GM21737 (cell line): ENCODE measurements at regions not wholly inside any gene's neighbourhood (a gene's known extent, or its start where the extent isn't known, plus 50 kb on each side); places are given as distances from the start of the nearest gene placed in this dataset.
"Not testable (repeated sequence)": the region's sequence is repeated elsewhere in the genome, so short reads cannot be mapped to it uniquely, and the experiment has no call there.

ENCODE experiments used
- ATAC-seq: cut with Tn5 transposase; IDR thresholded peaks from one replicate; pipeline ENCODE4 v1.9.1; 2021; ENCODE audit warnings: mild to moderate bottlenecking, moderate library complexity; ENCODE audit not compliant: unreplicated experiment

DNA sequence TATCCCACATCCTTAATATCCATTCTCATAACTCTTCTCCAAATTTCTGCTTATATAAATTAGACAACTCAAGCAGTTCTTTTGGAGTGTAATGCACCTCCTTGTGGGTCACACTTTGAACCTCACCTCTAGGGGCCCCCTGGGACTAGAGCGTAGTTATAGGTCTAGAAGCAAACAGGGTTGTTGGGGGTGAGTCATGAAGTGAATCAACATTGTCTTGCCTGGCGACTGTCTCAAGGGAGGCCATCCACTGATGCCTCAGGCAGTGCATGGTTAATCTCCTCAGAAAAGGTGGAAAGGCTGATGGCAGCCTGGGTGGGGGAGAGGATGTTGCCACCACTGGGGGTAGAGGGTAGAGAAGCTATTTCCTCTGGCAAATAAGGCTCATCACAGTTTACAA lies 129.1 kb downstream of the TNFRSF21 start:
- no peak for ATAC-seq

DNA sequence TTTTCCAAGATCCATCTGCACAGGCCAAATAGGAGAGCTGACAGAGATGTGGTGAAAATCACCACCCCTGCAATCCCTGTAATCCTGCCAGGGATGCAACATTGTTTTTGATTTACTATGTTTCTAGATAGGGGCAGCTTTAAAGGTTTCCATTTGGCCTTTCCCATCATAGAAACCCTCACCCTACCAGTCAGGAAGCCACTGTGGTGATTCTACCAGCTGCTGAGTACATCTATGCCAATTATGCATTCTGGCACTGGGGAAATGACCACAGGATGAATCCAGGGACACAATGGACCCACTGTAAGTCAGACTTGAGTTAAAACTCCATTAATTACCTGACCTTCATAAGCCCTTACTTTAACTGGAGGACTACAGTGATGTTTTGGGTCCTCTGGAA lies 130.4 kb downstream of the TNFRSF21 start:
- no peak for ATAC-seq

DNA sequence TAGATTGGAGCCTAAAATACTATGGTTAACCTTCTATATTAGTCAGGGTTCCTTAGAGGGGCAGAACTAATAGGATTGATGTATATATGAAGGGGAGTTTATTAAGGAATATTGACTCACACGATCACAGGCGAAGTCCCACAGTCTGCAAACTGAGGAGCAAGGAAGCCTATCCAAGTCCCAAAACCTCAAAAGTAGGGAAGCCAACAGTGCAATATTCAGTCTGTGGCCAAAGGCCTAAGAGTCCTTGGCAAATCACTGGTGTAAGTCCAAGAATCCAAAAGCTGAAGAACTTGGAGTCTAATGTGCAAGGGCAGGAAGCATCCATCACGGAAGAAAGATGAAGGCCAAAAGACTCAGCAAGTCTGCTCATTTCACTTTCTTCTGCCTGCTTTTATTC lies 133.5 kb upstream of the ADGRF1 start:
- ATAC-seq, result no peak

DNA sequence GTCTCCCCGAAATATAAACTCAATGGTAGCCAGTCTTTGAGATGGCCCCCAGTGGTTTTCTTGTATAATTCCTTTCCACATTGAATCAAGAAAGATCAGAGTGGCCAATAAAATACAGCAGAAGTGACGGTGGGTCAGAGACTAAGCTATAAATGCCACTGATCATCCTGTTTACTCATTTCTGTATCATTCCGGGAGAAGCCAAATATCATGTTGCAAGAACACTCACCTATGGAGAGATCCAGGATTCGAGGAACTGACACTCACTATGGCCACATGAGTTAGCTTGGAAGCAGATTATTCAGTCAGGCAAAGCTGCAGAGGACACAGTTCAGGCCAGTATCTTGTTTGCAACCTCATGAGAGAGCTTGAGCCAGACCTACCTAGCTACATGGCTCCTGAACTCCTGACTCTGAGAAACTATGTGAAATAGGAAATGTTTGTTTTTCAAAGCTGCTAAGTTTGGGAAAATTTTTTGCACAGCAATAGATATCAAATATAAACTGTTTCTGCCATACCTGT lies 132.4 kb upstream of the ADGRF1 start:
- ATAC-seq, result no peak

DNA sequence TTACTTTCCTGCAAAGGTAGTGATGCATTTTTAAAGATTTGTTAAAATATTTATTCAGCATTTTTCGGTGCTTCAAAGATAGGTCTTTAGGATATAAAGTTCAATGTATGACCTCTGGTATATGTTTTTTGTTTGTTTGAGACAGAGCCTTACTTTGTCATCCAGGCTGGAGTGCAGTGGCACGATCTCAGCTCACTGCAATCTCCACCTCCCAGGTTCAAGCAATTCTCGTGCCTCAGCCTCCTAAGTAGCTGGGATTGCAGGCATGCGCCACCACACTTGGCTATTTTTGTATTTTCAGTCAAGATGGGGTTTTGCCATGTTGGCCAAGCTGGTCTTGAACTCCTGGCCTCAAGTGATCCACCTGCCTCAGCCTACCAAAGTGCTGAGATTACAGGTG lies 131.9 kb upstream of the ADGRF1 start:
- not testable (repeated sequence) for ATAC-seq

DNA sequence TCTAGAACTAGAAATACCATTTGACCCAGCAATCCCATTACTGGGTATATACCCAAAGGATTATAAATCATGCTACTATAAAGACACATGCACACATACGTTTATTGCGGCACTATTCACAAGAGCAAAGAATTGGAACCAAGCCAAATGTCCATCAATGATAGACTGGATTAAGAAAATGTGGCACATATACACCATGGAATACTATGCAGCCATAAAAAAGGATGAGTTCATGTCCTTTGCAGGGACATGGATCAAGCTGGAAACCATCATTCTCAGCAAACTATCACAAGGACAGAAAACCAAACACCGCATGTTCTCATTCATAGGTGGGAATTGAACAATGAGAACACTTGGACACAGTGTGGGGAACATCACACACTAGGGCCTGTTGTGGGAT lies 131.0 kb upstream of the ADGRF1 start:
- not testable (repeated sequence) for ATAC-seq

- no peak for ATAC-seq
Measured at GRCh38 chr6:47170617-47170947, 128.4 kb upstream of the ADGRF1 start.

GRCh38 chr6:47169785-47170616 lies 127.9 kb upstream of the ADGRF1 start:
- no peak for ATAC-seq

- ATAC-seq, result no peak
Measured at GRCh38 chr6:47168180-47168579, 126.0 kb upstream of the ADGRF1 start.

GRCh38 chr6:47165918-47166317 lies 123.8 kb upstream of the ADGRF1 start:
- no peak for ATAC-seq

GRCh38 chr6:47164877-47165276 lies 122.7 kb upstream of the ADGRF1 start:
- no peak for ATAC-seq

- ATAC-seq, result no peak
Measured at GRCh38 chr6:47163536-47163935, 121.4 kb upstream of the ADGRF1 start.

DNA sequence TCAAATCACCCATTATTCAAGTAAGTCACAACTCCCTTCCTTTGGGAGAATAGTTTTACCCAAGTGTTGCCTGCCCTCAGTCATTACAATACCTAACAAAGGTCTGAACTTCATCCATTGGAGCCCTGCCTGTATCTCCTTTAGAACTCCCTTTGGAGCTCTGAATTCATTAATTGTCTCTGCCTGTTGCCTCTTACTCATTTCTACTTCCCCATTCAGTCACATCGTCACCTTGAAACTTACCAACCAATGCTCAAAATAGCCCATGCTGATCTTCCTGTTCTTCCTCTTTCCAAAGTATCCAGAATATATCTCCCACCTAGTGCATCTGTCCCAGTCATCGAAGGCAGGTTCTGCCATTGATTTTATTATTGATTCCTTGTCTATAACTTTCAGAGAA lies 120.7 kb upstream of the ADGRF1 start:
- ATAC-seq, result no peak

DNA sequence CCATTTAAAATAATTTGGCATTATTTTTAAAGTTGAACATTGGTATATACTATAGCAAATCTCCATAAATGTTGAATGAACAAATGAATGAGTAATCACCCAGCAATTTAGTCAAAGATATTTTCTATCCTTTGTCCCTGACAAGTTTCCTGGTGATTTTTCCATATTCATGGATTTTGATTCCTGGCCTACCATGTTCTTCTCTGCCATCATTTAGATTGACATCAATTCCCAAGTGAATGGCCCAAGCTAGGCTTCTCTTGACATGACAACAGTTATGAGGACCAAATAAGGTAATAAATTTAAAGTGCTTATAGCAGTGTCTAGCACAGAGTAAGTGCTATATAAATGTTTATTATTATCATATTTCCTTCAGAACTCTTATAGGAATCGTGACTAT lies 120.1 kb upstream of the ADGRF1 start:
- ATAC-seq, result no peak

- ATAC-seq, result no peak
Measured at GRCh38 chr6:47161176-47161687, 119.1 kb upstream of the ADGRF1 start.

DNA sequence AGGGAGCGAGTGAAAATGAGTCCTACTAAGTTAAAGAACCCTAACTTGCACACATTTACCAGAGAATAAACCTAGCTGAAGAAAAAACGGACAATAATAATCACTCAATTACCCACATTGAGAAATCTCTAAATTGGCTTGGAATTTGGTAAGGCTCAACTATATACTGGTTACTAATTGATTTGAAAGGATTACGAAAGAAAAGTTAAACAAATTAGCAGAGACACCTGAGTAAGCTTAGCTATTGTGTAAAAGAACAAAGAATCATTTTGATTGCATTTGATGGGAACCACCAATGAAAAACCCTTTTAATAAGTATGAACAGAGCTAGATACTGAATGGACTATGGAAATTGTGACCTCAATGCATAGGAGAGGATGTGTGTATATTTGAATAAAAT lies 118.6 kb upstream of the ADGRF1 start:
- ATAC-seq, result no peak

GRCh38 chr6:47159763-47160162 lies 117.6 kb upstream of the ADGRF1 start:
- ATAC-seq, result no peak

DNA sequence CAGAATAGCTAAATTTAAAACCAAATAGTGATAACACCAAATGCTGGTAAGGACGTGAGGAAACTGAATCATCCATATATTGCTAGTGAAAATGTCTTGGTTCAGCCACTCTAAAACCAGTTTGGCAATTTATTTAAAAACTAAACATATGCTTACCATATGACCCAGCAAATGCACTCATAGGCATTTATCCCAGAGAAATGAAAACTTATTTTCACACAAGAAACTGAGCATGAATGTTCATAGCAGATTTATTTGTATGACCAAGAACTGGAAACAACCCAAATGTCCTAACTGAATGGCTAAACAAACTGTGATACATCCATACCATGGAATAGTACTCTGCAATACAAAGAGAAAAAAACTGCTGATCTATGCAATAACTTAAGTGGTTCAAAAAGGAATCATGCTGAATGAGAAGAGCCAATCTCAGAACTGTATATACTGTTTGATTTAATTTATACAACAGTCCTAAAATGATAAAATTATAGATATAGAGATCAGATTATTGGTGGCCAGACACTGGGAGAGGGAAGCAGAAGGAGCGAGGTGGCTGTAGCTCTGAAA lies 115.6 kb upstream of the ADGRF1 start:
- no peak for ATAC-seq

DNA sequence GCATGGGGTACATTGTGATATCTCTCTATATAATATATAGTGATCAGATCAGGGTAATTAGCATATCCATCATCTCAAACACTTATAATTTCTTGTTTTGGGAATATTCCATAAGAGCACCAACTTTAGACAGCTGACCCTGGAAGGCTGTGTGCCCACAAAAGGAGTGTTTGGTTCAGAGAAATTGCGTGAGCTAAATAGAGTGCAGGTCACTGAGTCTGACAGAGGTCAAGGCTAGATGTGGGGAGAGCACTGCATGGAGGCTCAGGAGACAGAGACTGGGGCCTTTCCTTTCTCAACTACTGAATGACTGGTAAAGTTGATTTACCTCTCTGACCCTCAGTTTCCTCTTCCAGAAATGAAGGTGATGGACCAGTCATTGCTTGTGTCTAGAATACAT lies 114.9 kb upstream of the ADGRF1 start:
- ATAC-seq, result no peak

DNA sequence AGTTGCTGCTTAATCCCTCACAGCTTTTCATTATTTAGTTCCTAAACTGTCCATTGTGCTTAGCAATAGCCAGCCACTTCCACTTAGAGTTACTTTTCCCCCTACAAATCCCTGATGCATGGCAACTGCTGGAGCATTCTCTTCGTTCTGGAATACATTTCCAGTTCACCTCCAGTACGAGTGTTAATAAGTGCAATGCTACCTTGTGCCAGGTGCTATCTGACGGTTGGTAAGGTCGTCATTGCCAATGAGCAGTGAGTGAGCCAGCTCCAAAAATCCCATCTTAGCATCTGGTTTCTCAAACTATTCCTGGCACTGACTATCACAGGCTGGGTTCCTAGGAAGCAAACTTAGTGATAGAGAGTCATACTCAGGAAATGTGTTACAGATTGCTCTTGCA lies 114.1 kb upstream of the ADGRF1 start:
- ATAC-seq, result no peak

- no peak for ATAC-seq
Measured at GRCh38 chr6:47153404-47153755, 111.2 kb upstream of the ADGRF1 start.

- ATAC-seq, result no peak
Measured at GRCh38 chr6:47152666-47153403, 110.7 kb upstream of the ADGRF1 start.
